ENCODE measurements at regions not wholly inside any gene's neighbourhood (a gene's known extent, or its start where the extent isn't known, plus 50 kb on each side); places are given as distances from the start of the nearest gene placed in this dataset.

DNA sequence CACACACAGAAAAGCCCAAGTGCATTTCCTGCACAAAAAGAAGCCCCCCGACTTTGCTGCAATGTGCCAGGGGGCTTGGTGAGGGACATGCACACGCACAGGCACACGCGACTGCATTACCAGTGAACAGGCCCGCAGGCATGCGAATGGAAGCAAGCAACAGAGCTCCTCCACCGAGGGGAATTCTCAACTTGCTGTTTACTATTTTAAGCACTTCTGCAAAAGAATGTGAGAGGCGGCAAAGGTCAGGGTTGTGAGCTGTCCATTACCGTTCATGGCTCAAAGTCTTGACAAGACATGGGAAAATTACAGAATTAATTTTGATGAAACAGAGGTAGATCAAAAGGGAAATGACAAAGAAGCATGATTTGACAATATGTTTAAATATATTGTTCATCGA is 342.5 kb upstream of the NOCT start:
- no peak for TF ChIP-seq GATA2 (IDR thresholded peaks at IDR 0.05; ENCODE audit: low read depth, low read length)
- no peak for TF ChIP-seq GATA3 (IDR thresholded peaks at IDR 0.05; ENCODE audit: low read depth, low read length)

Measured in SH-SY5Y (cell line).